GM12891 (cell line): ENCODE measurements at regions not wholly inside any gene's neighbourhood (a gene's known extent, or its start where the extent isn't known, plus 50 kb on each side); places are given as distances from the start of the nearest gene placed in this dataset.

Experiments
- POLR2A ChIP-seq: IDR thresholded peaks from 2 replicates; pipeline ENCODE4 v1.6.1; 2011; ENCODE audit warnings: low read depth, low read length, control low read depth
- POLR2AphosphoS5 ChIP-seq: IDR thresholded peaks from 2 replicates; pipeline ENCODE4 v1.6.1; 2011; ENCODE audit warnings: low read depth, low read length, control low read depth

DNA sequence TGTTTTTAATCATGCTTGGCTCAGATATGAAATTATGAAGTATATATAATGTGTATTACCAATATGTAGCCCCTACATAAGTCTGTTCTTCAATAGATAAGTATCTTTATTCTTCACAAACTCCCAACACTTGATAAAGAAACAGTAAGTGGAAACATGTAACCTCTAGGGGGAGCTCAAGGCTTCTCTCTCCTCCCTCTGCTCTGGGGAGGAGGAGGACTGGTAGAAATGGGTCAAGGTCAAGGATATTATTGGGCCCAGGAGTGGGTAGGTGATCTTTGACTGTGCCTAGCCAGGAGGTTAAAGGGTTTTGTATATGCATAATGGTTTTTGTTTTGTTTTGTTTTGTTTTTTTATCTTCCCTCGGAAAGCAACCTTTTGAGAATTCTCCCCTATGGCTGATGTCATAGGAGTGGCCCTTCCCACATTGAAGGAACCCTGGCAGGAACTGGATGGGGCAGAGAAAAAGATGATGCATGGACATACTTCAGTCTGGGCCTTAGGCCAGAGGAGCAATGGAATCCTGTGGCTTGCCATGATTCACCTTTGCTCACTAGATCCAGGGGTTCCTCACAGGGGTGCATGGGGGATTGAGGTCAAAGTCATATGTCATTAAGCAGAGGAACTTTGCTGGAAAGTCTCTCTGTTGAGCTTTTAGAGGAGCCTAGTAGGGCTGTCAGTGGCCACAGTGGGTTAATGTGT, 460.3 kb downstream of the MID1IP1 start:
- TF ChIP-seq POLR2A = no peak
- TF ChIP-seq POLR2AphosphoS5 = no peak
